Type B pancreatic cell (in vitro differentiated cells): ENCODE measurements at regions not wholly inside any gene's neighbourhood (a gene's known extent, or its start where the extent isn't known, plus 50 kb on each side); places are given as distances from the start of the nearest gene placed in this dataset.

Experiments used
- DNase-seq: peaks from one replicate; pipeline ENCODE4 v3.0.0; 2021; ENCODE audit warnings: mixed read lengths; ENCODE audit not compliant: unreplicated experiment; ENCODE audit errors: extremely low spot score
- H3K27ac Mint-ChIP-seq: 2 replicates; pipeline ENCODE4 v1.8.0; 2021; ENCODE audit warnings: mild to moderate bottlenecking, mixed read lengths
- H3K27me3 Mint-ChIP-seq: 2 replicates; pipeline ENCODE4 v1.8.0; 2021; ENCODE audit warnings: mixed read lengths
- H3K36me3 Mint-ChIP-seq: 2 replicates; pipeline ENCODE4 v1.8.0; 2021; ENCODE audit warnings: mixed read lengths
- H3K4me1 Mint-ChIP-seq: one replicate; pipeline ENCODE4 v1.8.0; 2021; ENCODE audit warnings: mixed read lengths; ENCODE audit not compliant: unreplicated experiment
- H3K4me3 Mint-ChIP-seq: 2 replicates; pipeline ENCODE4 v1.8.0; 2021; ENCODE audit warnings: mild to moderate bottlenecking, mixed read lengths
- H3K9me3 Mint-ChIP-seq: 2 replicates; pipeline ENCODE4 v1.8.0; 2021; ENCODE audit warnings: mixed read lengths
- TF ChIP-seq, protein P1 (sequence below): fragments of 200-600 bp; sonication (generic); conservative IDR thresholded peaks from 2 replicates; pipeline ENCODE4 v1.5.0; 2021; ENCODE audit warnings: antibody characterized with exemption, mild to moderate bottlenecking

DNA sequence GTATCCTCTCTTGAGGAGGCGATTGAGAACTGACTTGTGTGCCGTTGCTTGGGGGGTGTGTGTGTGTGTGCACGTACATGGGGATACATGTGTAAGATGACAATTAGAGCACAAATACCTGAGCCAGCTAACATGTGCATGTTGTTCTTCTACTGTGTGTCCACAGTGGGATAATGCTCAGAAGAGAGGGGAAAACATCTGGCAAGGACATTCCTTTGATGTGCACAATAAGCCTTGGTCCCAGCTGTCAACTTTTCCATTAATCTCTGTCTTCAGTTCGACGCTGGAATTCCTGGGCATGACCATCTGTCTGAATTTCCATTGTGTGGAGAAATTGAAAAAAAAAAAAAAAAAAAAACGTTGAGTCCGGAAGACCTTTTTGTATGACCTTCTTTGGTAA is 592.0 kb upstream of the GALNTL6 start:
- H3K36me3 Mint-ChIP-seq: no peaks in the 10 kb centered on the region
- H3K9me3 Mint-ChIP-seq: no peaks in the 10 kb centered on the region
- H3K4me3 Mint-ChIP-seq: no peak overlapping the region
- TF ChIP-seq, protein P1, sequence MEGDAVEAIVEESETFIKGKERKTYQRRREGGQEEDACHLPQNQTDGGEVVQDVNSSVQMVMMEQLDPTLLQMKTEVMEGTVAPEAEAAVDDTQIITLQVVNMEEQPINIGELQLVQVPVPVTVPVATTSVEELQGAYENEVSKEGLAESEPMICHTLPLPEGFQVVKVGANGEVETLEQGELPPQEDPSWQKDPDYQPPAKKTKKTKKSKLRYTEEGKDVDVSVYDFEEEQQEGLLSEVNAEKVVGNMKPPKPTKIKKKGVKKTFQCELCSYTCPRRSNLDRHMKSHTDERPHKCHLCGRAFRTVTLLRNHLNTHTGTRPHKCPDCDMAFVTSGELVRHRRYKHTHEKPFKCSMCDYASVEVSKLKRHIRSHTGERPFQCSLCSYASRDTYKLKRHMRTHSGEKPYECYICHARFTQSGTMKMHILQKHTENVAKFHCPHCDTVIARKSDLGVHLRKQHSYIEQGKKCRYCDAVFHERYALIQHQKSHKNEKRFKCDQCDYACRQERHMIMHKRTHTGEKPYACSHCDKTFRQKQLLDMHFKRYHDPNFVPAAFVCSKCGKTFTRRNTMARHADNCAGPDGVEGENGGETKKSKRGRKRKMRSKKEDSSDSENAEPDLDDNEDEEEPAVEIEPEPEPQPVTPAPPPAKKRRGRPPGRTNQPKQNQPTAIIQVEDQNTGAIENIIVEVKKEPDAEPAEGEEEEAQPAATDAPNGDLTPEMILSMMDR: no peak
- DNase-seq: no peak
- H3K27ac Mint-ChIP-seq: no peak overlapping the region
- no peaks in the 10 kb centered on the region for H3K27me3 Mint-ChIP-seq
- H3K4me1 Mint-ChIP-seq: no peaks in the 10 kb centered on the region

DNA sequence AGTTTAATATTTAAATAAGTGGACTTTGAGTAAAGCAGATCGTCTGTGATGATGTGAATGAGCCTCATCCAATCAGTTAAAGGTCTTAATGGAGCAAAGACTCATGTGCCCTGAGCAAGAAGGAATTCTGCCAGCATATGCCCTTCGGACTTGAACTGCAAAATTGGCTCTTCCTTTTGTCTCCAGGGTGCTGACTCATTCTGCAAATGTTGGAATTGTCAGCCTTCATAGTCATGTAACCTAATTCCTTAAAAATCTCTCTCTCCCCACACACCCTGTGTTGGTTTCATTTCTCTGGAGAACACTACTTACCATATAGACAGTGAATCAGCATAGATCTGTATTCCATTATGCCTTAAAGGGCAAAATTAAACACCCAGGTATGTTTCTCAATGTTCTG is 609.8 kb upstream of the GALNTL6 start:
- DNase-seq: no peak
- H3K36me3 Mint-ChIP-seq: no peaks in the 10 kb centered on the region
- H3K4me1 Mint-ChIP-seq: no peaks in the 10 kb centered on the region
- H3K4me3 Mint-ChIP-seq: no peak overlapping the region
- H3K9me3 Mint-ChIP-seq: no peaks in the 10 kb centered on the region
- TF ChIP-seq, protein P1: no peak
- H3K27me3 Mint-ChIP-seq: no peaks in the 10 kb centered on the region
- H3K27ac Mint-ChIP-seq: no peak overlapping the region

DNA sequence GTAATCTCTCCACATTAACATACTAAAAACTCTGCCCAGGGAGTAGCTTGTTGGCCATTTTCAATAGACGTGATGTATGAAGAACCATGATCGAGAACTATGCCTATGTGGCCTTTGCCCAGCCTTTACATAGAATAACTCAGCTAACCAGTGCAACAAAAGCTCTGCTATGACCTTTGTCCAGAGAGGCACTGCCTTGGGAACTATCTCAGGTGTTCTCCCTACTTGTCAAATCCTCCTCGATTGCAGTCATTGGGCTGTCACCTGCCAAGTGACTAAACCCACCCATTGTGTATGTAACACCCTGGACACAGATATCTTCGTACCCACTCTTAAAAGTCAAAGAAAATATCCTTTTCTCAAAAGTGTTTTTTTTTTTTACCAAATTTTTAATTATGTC is 610.3 kb upstream of the GALNTL6 start:
- H3K27ac Mint-ChIP-seq: no peak overlapping the region
- no peak overlapping the region for H3K4me3 Mint-ChIP-seq
- H3K9me3 Mint-ChIP-seq: no peaks in the 10 kb centered on the region
- TF ChIP-seq, protein P1: no peak
- H3K36me3 Mint-ChIP-seq: no peaks in the 10 kb centered on the region
- DNase-seq: no peak
- no peaks in the 10 kb centered on the region for H3K4me1 Mint-ChIP-seq
- no peaks in the 10 kb centered on the region for H3K27me3 Mint-ChIP-seq

DNA sequence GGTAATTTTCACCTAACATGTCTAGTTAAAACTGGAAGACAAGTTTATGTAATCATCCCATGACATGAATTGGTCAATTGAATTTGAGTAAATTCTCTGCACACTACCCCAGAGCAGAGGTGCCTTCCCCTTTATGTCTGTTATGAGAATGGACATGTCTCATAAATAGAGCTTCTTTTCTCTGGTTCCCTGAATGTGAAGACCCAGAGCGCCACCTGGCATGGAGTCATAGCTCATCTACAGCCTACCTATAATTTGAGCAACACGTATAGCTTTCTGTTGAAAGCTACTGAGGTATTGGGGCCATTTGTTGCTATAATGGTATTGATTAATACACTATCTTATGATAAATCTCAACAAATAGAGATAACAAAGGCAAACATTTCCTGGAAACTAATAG is 626.5 kb upstream of the GALNTL6 start:
- Mint-ChIP-seq H3K4me1 (no peaks in the 10 kb centered on the region), H3K9me3 (no peaks in the 10 kb centered on the region), H3K27me3 (no peaks in the 10 kb centered on the region), H3K4me3 (no peak overlapping the region), H3K36me3 (no peaks in the 10 kb centered on the region), H3K27ac (no peak overlapping the region)
- TF ChIP-seq, protein P1: no peak
- no peak for DNase-seq

DNA sequence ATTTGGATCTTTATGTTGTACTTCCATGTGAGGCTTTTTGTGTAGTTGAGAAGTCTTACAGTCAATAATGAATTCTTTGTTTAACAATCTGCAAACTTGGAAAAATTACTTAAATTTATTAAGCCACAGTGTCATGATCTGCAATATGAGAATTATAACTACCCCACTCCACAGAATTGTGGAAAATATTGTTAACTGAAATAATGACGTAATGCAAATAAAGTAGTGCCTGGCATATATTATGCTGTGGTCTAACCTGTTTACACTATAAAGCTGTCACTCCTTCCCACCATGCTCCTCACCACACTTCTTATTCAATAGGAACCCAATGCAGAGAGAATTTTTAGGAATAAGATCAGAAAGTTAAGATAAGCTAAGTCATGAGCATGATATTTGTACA is 632.1 kb upstream of the GALNTL6 start:
- H3K4me1 Mint-ChIP-seq: no peaks in the 10 kb centered on the region
- no peak overlapping the region for H3K4me3 Mint-ChIP-seq
- H3K27me3 Mint-ChIP-seq: no peaks in the 10 kb centered on the region
- H3K27ac Mint-ChIP-seq: no peak overlapping the region
- no peaks in the 10 kb centered on the region for H3K9me3 Mint-ChIP-seq
- TF ChIP-seq, protein P1: no peak
- DNase-seq: no peak
- H3K36me3 Mint-ChIP-seq: no peaks in the 10 kb centered on the region

DNA sequence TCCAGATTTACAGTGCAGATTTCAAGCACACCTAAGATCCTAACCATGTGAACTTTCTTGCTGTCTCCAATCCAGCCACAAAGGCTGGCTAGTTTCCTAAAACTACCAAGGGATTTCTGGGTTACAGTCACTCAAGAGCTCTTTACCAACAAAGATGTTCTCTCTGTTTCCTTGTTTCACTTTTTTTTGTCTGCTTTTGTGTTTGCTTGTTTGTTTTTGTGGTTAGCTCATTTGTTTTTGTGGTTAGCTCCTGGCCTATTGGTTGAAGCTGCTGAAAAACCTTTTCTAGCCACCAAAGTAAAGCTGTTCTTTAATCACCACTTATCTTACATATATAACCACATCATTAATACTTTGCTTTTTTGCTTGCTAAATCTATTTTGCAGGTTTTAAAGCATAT is 642.5 kb upstream of the GALNTL6 start:
- DNase-seq: no peak
- TF ChIP-seq, protein P1: no peak
- Mint-ChIP-seq H3K36me3 (no peaks in the 10 kb centered on the region), H3K4me1 (no peaks in the 10 kb centered on the region), H3K4me3 (no peak overlapping the region), H3K27ac (no peak overlapping the region), H3K27me3 (no peaks in the 10 kb centered on the region), H3K9me3 (peaks cover 8% of the 10 kb centered on the region)
